Activated CD4-positive, CD25-positive, alpha-beta regulatory T cell (primary cell): ENCODE measurements at regions not wholly inside any gene's neighbourhood (a gene's known extent, or its start where the extent isn't known, plus 50 kb on each side); places are given as distances from the start of the nearest gene placed in this dataset.

Experiments
- DNase-seq, 4 experiments: peaks; one replicate each; lab custom pipeline; 2025; lab: John Stamatoyannopoulos, UW

DNA sequence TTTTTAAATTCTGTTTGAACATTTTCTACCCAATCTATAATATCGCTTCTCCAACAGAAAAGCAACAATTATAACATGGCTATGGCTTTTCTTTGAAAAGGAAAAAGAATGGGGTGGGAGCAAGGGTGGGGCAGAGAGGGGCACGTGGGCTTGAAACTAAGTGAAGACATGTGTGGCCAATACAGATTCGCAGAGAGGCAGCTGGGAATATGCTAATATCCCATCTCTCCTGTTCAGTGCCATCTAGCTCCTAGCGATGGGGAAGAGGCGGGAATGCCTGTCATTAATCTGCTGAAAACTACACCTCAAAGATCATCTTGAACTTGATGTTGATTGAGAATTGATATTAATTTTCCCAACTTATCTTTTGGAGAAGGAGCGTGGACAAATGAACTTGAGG lies 65.5 kb upstream of the ITGA6 start:
- DNase-seq: no peak

DNA sequence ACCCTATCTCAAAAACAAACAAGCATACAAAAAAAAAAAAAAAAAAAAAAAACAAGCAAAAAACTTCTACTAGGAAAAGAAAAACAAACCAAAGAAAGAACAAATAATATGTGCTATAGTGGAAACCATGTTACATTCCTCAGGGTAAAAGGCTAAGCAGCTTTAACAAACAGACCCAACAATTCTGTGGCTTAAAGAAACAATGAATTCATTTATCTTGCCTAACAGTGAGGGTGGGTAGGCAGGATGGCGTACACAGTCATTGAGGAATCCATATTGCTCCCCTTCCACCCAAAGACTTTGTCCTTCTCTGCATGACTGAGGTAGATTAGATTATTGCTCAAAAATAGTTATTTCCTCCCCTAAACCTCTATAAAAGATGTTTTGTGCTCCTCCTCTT lies 63.1 kb upstream of the ITGA6 start:
- no peak for DNase-seq

DNA sequence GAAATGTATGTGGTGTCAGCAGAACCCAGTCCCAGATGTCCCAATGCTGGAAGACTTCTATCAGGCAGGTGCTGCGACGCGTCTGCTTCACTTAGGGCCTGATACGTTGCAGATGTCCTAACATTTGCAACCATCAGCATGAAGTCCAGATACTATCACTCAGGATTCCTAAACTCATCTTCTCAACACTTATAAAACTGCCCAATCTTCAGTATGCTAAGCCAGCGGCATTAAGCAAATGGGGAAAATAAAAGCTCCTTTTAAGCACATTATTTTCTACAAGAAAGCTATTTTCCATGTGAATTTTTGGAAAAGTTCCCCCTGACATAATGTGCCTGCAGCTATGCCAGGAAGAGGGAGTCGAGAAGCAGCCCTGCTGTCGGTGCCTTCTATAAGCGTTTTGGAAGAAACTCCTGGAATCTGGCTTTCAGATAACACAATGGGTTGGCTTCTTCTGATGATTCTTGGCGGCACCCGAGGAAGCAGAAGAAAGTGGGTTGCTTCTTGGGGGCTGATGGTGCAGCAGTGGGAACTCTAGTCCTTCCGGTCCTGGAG lies 60.7 kb upstream of the ITGA6 start:
- DNase-seq: no peak

DNA sequence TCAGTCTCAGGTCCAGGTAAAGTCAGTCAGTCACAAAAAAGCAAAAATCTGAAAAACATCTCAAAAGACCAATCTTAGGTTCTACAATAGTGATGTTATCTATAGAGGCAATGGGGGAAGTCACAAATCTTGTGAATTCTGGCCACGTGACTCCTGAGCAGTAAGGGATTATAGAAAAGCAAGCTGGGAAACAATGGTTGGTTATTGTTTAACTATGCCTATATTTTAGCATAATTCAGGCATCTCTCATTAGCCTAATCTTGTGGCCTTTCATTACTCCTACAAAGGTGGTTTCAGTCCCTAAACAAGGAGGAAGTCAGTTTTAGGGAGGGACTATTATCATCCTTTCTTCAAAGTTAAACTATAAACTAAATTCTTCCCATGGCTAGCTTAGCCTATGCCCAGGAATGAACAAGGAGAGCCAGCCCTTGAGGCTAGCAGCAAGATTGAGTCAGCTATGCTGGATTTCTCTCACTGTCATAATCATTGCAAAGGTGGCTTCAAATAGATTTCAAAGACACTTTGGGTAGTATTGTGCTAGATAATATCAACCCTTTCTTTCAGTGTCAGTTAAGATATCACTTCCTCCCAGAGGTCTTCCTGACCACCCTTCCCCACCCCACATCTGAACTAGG lies 56.4 kb upstream of the ITGA6 start:
- DNase-seq: no peak

DNA sequence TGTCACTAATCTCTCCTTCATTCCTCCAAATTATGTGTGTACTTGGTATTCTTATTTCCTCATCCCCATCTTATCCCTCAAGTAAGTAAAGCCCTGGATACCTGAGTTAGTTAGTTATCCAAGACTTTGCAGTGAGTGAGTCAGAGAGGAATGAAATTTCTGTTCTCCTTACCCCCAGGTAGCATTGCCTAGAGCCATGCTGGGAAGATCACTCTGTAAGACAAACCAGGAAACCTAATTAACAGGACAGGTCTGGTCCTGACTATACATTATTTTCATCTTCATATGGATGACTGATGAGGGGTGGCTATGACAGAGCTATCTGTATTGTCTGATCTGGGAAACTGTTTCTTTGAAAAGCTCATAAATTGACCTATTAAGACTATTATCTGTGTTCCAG lies 55.0 kb upstream of the ITGA6 start:
- DNase-seq: no peak

DNA sequence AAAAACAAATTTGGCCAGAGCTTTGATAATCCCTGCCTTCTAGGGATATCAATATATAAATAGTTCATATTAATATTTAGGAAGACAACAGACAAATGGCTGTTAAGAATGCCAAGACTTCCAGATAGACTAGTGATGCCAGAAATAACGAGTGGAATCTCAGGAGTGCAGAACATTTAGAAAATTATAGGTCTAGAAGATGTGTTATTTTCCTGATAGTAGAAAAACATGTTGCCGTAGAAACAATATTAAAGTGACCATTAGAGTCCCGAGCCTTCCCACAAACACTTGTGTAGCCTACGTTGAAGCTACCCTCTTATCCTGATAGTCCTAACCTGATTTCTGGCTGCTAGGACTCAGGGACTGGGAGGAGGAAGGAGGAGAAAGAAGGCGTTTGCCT lies 54.3 kb upstream of the ITGA6 start:
- DNase-seq: no peak

DNA sequence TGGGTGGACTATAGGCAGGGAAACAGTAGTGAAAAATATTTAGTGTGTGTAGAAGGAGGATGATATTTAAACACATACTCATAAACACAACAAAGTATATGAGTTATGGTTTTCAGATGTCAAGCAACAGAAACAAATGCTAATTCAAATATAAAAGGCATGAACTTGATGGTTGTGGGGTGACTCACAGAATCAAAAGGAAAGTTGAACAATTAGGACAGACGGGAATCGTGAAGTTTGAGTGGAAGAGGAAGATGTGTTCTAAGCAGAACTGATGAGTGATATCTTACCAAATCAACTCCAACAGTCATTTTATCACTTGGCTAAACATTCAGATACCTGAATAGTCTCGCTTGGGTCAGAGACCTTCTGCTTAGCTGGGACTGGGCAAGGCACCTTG lies 53.6 kb upstream of the ITGA6 start:
- no peak for DNase-seq

DNA sequence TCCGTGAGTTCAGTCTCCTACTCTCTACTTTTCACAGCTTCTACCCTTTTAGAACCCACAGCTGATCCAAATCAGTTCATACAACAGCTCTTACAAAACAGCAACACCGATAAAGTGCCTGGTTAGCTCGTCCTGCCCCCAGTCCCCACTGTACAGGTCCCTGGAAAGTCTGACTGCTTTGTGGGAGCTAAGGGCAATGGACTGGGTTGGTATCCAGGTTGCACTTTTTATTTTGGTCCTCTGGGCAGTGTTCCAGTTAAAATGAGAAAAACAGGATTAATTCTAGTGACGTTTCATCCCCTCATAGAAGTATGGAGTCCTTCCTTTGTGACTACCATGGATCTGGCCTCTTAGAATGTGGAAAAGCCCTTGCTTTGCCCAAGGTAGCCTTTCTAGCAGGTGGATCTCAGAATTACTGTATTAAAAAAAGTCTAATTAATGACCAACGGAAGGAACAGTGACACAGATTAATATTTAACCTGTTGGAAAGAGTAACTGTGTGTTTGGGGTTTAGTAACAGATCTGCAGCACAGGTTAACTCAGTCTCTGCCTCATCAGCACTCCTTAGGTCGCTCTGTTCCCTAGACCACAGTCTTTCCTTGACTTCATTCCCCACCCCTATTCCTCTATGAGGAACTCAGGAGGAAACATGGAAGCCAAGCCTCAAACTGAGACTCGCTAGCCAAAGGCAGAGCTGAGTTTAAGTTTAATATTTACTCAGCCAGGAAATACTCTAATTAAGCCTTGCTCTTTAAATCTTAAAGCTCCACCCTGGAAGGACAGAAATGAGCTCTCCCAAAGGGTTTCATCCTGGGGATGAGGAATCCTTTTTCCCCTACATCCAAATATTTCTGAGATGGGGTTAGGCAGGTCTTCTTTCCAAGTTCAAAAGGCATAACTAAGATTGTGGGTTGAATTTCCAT lies 52.8 kb upstream of the ITGA6 start:
- no peak for DNase-seq

DNA sequence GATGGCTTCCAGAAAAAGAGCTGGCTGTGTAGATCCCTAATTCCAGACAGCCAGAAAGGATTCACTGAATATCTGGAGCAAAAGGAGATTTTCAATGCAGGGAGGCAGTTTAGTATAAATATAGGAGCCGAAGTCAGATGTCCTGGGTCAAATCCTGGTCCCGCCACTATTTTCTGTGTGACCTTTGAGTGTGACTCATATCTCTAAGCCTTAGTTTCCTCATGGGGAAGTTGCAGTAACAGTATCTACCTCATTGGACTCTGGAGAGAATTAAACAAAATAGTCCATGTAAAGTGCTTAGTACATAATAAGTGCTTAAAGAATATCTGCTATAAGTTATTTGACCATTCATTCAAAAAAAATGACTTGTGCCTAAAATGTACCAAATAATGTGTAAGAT lies 52.1 kb upstream of the ITGA6 start:
- no peak for DNase-seq

DNA sequence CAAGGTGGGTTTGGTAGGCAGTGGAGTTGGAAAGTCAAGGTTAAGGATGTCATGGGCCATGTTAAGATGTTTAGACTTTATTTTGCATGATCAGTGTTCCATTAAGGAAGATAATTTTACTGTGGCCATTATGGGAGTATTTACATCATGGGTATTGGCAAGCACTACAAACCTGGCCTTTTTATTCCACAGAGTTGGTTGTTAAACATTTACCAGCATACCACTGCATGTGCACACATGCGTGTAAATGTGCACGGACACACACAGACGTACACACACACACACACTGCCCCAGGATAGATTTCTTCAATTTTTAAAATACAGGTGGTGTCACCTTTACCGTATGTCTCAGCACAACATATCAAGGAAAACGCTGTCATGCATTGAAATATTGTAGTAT lies 51.4 kb upstream of the ITGA6 start:
- DNase-seq: no peak

DNA sequence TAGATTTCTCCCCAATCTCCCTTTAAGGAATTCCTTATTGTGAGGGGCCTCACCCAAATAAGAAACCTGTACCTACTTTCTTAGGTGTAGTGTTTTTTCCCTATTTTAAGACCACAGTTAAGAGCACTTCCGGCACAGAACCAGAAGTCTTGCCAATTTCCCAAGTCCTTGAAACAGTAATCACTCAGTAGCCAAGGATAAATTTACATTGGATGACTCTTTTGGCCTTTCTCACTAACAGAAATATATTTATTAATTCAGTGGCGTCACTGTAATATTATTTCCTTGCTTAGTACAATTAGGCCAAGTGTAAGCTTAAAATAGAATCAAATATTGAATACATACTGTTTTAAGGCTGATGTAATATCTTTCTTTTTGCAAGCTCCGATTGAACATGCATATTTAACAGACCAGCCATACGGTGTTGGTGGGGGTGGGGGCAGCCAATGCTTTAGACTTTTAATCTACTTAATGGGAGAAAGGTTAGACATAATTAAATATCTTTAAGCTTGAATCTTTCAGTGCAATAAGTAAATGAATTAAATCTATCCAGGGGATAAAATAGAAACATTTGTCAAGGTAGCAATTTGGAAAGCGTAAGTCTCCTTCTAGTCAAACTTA lies 50.8 kb upstream of the ITGA6 start:
- no peak for DNase-seq

DNA sequence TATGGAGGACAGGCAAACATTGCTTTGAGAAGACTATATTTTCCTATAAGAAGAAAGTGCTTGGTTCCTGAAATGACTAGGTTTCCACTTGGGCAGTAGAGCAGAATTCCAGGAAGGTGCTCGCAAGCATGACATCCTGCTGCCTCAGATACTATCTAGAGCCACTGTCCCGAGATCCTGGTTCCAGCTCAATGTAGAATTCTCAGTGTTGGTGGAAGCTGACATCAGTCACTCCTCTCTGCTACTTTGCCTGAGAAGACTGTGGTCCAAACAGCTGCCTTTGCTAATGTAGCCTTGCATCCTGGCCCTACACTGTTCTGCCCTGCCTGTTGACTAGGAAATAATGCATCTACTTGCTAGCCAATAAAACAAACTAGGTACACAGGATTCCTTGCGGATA lies 50.0 kb upstream of the ITGA6 start:
- no peak for DNase-seq
